Parathyroid adenoma (tissue), 2 donors: ENCODE measurements at regions not wholly inside any gene's neighbourhood (a gene's known extent, or its start where the extent isn't known, plus 50 kb on each side); places are given as distances from the start of the nearest gene placed in this dataset.
"Not testable (repeated sequence)": the region's sequence is repeated elsewhere in the genome, so short reads cannot be mapped to it uniquely, and the experiment has no call there.

ENCODE experiments used
- H2AFZ ChIP-seq: fragments of 300-600 bp; sonication (generic); one replicate; pipeline ENCODE4 v1.7.0; 2017; ENCODE audit warnings: antibody characterized with exemption, mild to moderate bottlenecking
- H3K27ac ChIP-seq: fragments of 300-600 bp; sonication (generic); one replicate; pipeline ENCODE4 v1.7.0; 2017
- H3K27me3 ChIP-seq: fragments of 300-600 bp; sonication (generic); one replicate; pipeline ENCODE4 v1.7.0; 2017; ENCODE audit warnings: low read length; ENCODE audit not compliant: control insufficient read depth, insufficient read depth
- H3K36me3 ChIP-seq: fragments of 300-600 bp; sonication (generic); one replicate; pipeline ENCODE4 v1.7.0; 2017; ENCODE audit warnings: low read length; ENCODE audit not compliant: control insufficient read depth, insufficient read depth
- H3K4me1 ChIP-seq: fragments of 300-600 bp; sonication (generic); one replicate; pipeline ENCODE4 v1.7.0; 2017; ENCODE audit warnings: control low read depth
- H3K4me2 ChIP-seq: fragments of 300-600 bp; sonication (generic); one replicate; pipeline ENCODE4 v1.7.0; 2017; ENCODE audit warnings: low read length
- H3K4me3 ChIP-seq: fragments of 300-600 bp; sonication (generic); one replicate; pipeline ENCODE4 v1.7.0; 2017; ENCODE audit warnings: low read depth, low read length
- H3K79me2 ChIP-seq: fragments of 300-600 bp; sonication (generic); one replicate; pipeline ENCODE4 v1.7.0; 2017; ENCODE audit warnings: control low read depth
- H3K9ac ChIP-seq: fragments of 300-600 bp; sonication (generic); one replicate; pipeline ENCODE4 v1.7.0; 2017; ENCODE audit warnings: mild to moderate bottlenecking
- H3K9me3 ChIP-seq: fragments of 300-600 bp; sonication (generic); one replicate; pipeline ENCODE4 v1.7.0; 2017; ENCODE audit warnings: low read length; ENCODE audit not compliant: control insufficient read depth
- TF ChIP-seq, protein P1 (sequence below): fragments of 300-600 bp; sonication (generic); IDR thresholded peaks from one replicate; pipeline ENCODE4 v1.7.0; 2017; ENCODE audit warnings: antibody characterized with exemption, mild to moderate bottlenecking
- donor health status: primary hyperparathyroidism.

- Histone ChIP-seq H3K4me1 (no peaks in the 10 kb centered on the region), H3K4me3 (no peak overlapping the region), H3K4me2 (no peak overlapping the region), H3K36me3 (no peaks in the 10 kb centered on the region), H2AFZ (no peak overlapping the region), H3K9me3 (no peaks in the 10 kb centered on the region), H3K27me3 (no peaks in the 10 kb centered on the region), H3K9ac (no peak overlapping the region), H3K27ac (no peak overlapping the region), H3K79me2 (no peaks in the 10 kb centered on the region)
- TF ChIP-seq, protein P1, sequence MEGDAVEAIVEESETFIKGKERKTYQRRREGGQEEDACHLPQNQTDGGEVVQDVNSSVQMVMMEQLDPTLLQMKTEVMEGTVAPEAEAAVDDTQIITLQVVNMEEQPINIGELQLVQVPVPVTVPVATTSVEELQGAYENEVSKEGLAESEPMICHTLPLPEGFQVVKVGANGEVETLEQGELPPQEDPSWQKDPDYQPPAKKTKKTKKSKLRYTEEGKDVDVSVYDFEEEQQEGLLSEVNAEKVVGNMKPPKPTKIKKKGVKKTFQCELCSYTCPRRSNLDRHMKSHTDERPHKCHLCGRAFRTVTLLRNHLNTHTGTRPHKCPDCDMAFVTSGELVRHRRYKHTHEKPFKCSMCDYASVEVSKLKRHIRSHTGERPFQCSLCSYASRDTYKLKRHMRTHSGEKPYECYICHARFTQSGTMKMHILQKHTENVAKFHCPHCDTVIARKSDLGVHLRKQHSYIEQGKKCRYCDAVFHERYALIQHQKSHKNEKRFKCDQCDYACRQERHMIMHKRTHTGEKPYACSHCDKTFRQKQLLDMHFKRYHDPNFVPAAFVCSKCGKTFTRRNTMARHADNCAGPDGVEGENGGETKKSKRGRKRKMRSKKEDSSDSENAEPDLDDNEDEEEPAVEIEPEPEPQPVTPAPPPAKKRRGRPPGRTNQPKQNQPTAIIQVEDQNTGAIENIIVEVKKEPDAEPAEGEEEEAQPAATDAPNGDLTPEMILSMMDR = no peak
Measured at GRCh38 chr1:230552880-230553279, 89.4 kb upstream of the COG2 start.

- not testable (repeated sequence) for H3K79me2 ChIP-seq, H3K4me3 ChIP-seq, H3K9me3 ChIP-seq, H3K27ac ChIP-seq, H3K9ac ChIP-seq, H3K27me3 ChIP-seq, H3K36me3 ChIP-seq, H3K4me2 ChIP-seq, H3K4me1 ChIP-seq, H2AFZ ChIP-seq
Measured at GRCh38 chr1:230550945-230551344, 91.3 kb upstream of the COG2 start.

DNA sequence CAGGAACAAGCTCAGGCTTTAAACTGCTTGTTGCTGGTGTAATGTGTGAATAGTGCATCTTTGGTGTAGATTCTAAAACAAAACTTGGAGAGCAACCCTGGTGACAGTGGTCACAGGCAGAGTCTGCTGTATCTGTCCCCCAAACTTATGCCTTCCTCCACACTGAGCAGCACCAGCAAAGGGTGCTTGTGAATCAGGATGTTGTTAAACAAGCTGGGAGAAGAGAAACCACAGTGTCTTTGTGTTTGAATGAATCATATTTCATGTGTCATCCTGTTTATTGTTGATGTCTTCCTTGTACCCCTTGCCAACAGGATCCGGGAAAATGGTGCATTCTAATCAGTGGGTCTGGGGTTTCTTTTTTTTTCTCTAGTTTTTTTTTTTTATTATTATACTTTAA is 91.9 kb upstream of the COG2 start:
- H3K36me3 ChIP-seq = no peaks in the 10 kb centered on the region
- H3K27me3 ChIP-seq = no peaks in the 10 kb centered on the region
- no peaks in the 10 kb centered on the region for H3K4me1 ChIP-seq
- no peaks in the 10 kb centered on the region for H3K9me3 ChIP-seq
- no peak overlapping the region for H3K4me2 ChIP-seq
- H3K9ac ChIP-seq = no peak overlapping the region
- no peak overlapping the region for H2AFZ ChIP-seq
- no peak overlapping the region for H3K4me3 ChIP-seq
- H3K27ac ChIP-seq = no peak overlapping the region
- no peaks in the 10 kb centered on the region for H3K79me2 ChIP-seq
- TF ChIP-seq, protein P1 = no peak

GRCh38 chr1:230549625-230550024 is 92.7 kb upstream of the COG2 start:
- no peaks in the 10 kb centered on the region for H3K27me3 ChIP-seq
- H2AFZ ChIP-seq = no peak overlapping the region
- H3K79me2 ChIP-seq = no peaks in the 10 kb centered on the region
- no peak overlapping the region for H3K4me3 ChIP-seq
- no peaks in the 10 kb centered on the region for H3K9me3 ChIP-seq
- no peaks in the 10 kb centered on the region for H3K4me1 ChIP-seq
- H3K4me2 ChIP-seq = no peak overlapping the region
- H3K9ac ChIP-seq = no peak overlapping the region
- TF ChIP-seq, protein P1 = no peak
- H3K36me3 ChIP-seq = no peaks in the 10 kb centered on the region
- H3K27ac ChIP-seq = no peak overlapping the region

DNA sequence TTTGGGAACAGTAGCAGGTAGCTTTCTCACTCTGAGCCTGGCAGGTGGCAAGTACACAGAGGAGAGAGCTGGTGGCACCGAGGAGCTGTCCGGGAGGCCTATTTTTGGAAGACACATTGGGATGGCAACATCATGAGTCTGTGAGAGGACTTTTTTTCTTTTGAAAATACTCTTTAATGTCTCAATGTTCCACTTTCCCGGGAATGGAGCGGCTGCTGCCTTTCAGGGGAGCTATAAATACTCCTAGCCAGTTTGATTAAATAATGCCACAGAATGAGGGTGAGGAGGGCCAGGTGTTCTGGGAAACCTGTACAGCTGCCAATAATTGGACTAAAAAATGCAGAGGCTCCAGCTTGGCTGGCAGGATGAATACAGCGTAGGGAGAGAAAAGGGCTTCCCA is 93.3 kb upstream of the COG2 start:
- H3K9me3 ChIP-seq = no peaks in the 10 kb centered on the region
- H3K36me3 ChIP-seq = no peaks in the 10 kb centered on the region
- TF ChIP-seq, protein P1 = no peak
- H3K4me2 ChIP-seq = no peak overlapping the region
- no peak overlapping the region for H2AFZ ChIP-seq
- H3K27me3 ChIP-seq = no peaks in the 10 kb centered on the region
- no peak overlapping the region for H3K9ac ChIP-seq
- H3K79me2 ChIP-seq = no peaks in the 10 kb centered on the region
- H3K4me1 ChIP-seq = no peaks in the 10 kb centered on the region
- no peak overlapping the region for H3K4me3 ChIP-seq
- no peak overlapping the region for H3K27ac ChIP-seq
